ENCODE measurements at regions not wholly inside any gene's neighbourhood (a gene's known extent, or its start where the extent isn't known, plus 50 kb on each side); places are given as distances from the start of the nearest gene placed in this dataset.

- no peak for DNase-seq (ENCODE audit: low spot score)
These were observed 241.0 kb downstream of the KLF5 start for GRCh38 chr13:73299787-73300186.

DNA sequence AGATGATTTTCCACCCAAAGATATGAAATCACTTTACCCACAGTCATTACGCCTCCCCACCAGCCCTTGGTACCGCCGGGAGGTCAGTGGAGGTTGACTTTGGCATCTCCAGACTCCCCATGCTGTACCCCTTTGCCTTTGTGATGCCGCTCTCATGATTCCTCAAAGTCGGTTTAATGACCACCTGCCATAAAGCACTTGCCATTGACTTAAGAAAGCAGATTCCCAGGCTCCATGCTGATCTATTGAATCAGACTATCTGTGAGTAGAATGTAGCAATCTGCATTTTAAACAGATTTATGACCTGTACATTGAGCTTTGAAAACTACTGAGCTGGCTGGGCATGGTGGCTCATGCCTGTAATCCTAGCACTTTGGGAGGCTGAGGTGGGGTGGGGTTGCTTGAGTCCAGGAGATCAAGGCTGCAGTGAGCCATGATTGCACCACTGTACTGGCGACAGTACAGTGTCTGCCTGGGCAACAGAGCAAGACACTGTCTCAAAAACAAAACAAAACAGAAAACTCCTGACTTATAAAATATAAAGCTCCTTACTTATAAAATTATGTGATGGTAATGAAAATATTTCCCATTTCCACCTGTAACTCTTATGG is 235.2 kb downstream of the KLF5 start:
- no peak for DNase-seq (ENCODE audit: low spot score)

GRCh38 chr13:73292127-73292526 is 233.3 kb downstream of the KLF5 start:
- DNase-seq (ENCODE audit: low spot score), result no peak

GRCh38 chr13:73290844-73291243 is 232.0 kb downstream of the KLF5 start:
- DNase-seq (ENCODE audit: low spot score), result no peak

- DNase-seq (ENCODE audit: low spot score), result peak; percentile 53
These were observed 229.8 kb downstream of the KLF5 start for GRCh38 chr13:73288596-73288995.

GRCh38 chr13:73287831-73288230 is 229.0 kb downstream of the KLF5 start:
- no peak for DNase-seq (ENCODE audit: low spot score)

GRCh38 chr13:73286942-73287620 is 228.3 kb downstream of the KLF5 start:
- peak; percentile 61 for DNase-seq (ENCODE audit: low spot score)

DNA sequence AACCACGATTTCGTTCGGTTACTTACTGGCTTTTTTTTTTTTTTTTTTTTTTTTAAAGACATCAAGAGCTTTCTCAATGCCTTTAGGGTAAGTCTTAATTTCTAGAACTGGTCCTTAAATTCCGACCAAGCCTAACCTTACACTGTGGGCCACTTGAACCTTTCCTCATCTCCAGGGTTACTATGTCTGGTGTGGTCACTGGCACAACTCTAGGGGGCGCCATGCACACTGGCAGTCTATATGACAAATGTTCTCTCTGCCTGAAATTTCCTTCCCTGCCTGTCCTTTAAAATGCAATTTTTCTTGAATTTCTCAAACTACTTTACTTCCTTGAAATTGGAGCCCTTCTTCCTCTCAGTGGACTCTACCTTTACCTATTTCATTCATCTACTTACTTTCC is 227.4 kb downstream of the KLF5 start:
- DNase-seq (ENCODE audit: low spot score), result no peak

DNA sequence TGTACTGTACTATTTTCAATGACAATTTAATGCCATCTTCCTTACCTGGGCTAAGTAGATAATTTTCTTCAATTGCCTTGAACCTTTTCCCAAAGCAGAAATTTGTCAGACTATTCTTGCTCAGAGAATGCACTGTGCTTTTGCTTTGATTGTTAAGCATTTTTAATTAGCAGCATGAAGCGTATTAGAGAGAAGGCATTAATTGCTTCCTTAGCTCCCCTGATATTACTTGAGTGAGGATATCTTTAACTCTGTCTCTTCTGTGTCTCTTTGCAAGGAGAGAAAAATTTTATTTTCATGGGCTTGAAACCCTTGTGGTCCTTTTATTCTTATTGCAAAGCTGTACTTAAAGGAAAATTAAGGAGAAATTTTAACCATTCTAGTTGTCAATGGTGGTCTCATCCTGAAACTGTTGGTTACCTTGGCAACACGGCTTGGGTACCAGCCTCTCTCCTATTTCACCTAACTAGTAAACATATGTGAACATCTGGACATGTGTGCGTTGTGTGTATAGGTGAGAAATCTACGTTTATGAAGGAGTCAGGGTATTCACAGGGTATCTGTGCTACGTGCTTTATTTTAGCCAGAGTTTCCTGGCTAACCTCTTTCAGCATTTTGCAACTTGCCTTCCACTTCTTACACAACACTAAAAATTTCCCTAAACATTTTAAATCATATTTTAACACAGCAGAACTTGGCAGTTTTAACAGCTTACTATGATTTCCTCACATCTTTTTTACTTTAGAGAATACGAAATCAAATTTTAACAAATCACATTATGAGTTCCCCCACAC is 225.5 kb downstream of the KLF5 start:
- DNase-seq (ENCODE audit: low spot score), result no peak

DNA sequence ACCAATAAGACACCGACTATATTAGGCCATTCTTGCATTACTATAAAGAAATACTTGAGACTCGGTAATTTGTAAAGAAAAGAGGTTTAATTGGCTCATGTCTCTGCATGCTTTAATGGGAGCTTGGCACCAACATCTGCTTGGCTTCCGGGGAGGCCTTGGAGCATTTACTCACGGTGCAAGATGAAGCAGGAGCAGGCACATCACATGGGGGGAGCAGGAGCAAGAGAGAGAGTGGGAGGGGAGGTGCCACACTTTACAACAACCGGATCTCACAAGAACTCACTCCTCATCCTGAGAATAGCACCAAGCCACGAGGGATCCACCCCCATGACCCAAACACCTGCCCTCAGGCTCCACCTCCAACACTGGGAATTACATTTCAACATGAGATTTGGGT is 224.8 kb downstream of the KLF5 start:
- no peak for DNase-seq (ENCODE audit: low spot score)

DNA sequence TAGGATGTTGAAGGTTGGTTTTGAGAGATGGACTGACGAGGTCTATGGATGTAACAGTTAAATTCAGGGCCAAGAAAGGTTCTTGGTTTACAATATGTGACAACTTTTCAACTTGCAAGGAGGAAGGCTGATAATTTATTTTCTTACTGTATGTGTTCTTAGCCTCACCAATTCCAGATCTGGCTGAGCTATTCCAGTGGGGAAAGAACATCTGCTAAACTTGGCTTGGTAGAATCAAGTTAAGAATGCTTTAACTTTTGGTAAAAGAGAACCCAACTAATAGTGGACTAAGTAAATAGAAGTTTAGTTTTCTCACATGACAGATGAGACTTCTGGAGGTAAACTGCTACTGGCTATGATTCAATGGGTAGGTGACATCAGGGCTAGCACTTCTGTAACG is 222.9 kb downstream of the KLF5 start:
- no peak for DNase-seq (ENCODE audit: low spot score)

DNA sequence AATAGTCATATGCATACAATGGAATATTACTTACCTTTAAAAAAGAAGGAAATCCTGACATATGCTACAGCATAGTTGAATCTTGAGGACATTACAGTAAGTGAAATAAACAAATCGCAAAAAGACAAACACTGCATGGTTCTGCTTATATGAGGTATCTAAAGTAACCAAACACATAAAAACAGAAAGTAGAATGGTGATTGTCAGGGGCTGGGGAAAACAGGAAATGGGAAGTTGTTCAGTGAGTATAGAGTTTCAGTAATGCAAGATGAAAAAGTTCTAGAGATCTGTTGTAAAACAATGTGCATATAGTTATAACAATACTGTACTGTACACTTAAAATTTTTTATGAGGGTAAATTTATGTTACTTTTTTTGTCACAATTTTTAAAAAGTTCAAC is 219.4 kb downstream of the KLF5 start:
- DNase-seq (ENCODE audit: low spot score), result no peak

GRCh38 chr13:73275163-73275562 is 216.4 kb downstream of the KLF5 start:
- DNase-seq (ENCODE audit: low spot score), result no peak

DNA sequence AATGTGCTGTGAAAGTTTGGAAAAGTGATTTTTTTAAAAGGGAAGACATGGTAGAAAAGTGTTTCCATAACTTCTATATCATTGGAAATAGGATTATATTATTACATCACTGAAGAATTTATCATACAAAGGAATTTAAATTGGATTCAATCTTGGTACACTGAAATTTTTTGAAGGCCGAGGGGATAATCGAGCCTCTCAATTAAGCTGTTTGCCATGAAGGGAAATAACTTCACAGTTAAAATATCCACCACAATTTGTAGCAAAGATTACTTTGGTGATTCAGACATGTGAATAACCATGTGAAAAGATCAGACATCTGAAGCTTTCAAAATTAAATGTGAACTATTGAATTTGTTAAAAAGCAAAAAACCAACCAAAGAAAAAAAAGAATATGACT is 215.3 kb downstream of the KLF5 start:
- no peak for DNase-seq (ENCODE audit: low spot score)

DNA sequence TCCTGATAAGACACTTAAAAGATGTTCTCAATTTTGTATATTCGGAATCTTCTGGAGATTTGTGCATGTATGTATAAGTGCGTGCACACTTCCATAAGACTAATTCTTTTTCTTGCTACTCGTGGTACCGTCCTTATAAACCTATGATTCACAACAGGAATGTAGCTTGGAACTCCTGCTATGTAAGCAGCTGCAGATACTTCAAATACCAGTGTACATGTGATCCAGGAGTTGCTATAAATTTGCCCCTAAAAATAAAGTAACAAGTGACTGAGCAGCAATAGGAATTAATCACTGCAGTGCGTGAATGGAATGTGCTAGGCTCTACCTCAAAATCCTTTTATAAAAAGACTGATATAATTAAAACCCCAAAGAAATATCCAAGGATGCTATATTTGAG is 214.9 kb downstream of the KLF5 start:
- DNase-seq (ENCODE audit: low spot score), result no peak

GRCh38 chr13:73273276-73273675 is 214.5 kb downstream of the KLF5 start:
- no peak for DNase-seq (ENCODE audit: low spot score)

DNA sequence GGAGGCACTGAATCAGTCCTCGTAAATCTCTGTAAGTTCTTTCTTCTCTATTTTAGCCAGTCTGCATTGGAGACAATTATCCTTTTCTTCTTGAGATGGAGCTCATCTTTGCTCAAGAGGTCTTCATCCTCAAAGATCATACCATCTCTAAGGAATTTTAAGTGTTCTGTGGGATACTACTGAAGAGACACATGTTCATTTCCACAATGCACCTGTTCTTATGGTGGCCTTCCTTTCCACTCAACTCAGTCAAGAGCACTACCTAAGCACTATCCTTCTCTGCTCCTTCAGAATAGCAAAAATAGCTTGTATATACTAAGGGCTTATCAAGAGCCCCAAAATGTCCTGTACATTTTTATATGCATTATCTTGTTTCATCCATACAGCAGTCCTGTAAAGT is 214.0 kb downstream of the KLF5 start:
- no peak for DNase-seq (ENCODE audit: low spot score)

DNA sequence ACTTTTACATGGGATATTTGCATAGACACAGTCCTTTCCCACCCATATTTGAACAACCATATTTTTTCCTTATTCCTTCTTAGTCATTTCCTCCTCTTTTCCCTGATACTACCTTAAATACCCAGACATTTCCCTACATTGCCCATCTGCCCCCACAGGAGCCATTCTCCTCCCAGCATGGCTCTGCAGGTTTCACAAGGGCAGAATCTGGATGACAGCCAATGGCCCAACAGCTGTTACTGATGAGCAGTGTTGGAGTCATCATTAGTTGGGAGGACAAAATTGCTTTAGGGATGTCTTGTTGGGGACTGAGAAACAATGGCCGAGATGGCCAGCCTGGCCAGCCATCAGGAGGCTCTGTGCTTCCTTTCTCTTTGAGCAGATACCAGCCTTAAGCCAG is 209.5 kb downstream of the KLF5 start:
- no peak for DNase-seq (ENCODE audit: low spot score)

DNA sequence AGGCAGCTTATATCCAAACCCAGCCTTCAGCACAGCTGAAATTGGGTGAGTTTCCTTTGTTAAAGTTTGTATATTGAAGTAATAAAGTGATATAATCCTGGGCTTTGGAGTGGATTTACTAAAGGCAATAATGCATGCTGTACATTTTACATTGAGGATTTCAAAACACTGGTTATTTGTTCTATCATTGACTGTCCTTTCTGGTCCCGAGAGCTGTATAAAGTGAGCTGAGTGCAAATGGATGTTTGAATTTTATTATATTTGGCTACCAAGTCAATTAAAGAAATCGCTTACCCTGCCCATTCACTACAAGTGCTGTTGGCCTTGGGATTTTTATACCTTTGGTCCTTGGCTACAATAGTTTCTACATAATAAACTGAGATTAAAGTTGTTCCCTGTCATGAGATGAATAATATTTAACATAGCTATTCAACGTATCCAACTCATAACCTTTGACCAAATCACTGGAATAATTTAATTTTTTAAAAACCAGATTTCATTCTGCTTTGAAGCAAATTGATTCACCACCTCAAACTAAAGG is 207.9 kb downstream of the KLF5 start:
- no peak for DNase-seq (ENCODE audit: low spot score)

DNA sequence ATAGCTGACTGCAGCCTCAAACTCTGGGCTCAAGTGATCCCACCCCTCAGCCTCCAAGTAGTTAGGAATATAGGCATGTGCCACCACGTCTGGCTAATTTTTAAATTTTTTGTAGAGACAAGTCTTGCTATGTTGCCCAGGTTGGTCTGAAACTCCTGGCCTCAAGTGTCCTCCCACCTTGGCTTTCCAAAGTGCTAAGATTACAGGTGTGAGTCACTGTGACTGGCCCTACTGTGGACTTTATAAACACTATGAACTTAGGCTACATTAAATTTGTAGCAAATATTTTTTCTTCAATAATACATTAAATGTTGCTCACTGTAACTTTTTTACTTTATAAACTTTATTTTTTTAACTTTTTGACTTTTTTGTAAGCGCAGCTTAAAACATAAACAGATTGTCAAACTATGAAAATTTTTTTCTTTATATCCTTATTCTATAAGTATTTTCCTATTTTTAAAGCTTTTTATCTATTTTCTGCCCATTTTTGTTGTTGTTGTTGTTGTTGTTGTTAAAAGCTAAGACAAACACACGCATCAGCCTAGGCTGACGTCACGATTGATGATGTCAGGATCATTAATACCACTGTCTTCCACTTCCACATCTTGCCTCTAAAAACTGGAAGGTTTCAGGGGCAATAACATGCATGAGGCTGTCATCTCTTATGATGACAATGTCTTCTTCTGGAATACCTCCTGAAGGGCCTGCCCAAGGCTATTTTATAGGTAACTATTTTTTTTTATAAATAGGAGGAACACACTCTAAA is 204.2 kb downstream of the KLF5 start:
- DNase-seq (ENCODE audit: low spot score), result no peak

DNA sequence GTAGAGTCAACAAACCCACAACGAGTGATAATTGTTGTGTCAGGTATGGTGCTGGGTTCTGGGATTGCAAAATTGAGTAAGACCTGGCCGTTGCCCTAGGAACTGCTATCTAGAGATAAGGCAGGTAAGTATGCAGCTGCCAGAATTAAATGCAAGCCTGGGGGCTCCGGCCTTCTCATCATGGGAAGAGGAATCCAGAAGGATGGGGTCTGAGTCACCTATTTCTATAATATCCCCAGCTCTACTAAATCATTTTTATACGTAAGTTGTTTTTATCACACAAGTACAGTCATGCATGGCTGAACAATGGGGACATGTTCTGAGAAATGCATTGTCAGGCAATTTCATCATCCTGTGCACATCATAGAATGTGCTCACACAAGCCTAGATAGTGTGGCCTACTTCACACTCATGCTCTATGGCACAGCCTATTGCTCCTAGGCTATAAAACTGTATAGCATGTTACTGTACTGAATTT is 203.0 kb downstream of the KLF5 start:
- no peak for DNase-seq (ENCODE audit: low spot score)
